ENCODE measurements at regions not wholly inside any gene's neighbourhood (a gene's known extent, or its start where the extent isn't known, plus 50 kb on each side); places are given as distances from the start of the nearest gene placed in this dataset.

DNA sequence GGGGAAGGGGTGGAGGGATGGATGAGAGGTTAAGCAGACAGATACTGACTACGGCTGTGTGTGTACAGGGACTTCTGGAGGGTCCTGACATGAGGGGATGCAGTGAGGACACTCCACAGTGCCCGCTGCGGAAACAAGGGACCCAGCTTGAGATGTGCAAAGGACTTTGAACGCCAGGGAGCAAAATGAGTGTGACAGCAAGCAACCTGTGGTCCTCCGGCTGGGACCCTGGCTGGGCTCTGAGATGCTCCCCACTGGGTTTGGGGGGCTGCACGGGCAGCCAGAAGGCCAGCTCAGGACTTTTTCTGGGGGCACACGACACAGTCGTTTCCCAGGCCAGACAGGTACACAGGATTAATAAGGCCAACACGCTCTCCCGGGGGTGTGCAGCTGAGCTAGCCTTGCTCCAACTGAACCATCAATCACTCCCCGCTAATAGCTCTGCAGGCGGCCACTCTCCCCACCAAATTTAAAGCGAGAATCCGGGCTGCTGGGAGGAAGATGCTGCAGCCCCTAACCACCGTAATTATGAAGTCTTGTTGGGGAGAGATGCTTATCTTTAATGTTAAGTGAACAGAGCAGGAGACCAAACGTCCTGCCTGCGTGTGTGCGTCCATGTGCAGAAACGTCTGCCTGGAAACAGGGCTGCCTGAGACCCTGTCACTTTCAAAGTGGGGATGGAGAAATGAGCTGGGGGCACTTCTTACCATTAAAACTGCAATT is 51.6 kb upstream of the DLK1 start:
- ATAC-seq (ENCODE audit: low FRiP score) = no peak
- DNase-seq = no peak
- 48 to 60% methylated on average over 19 of the region's 19 CpGs for WGBS, 2 donors
- intact Hi-C loops (cut with DNase I) = no loop called here
- Histone ChIP-seq H3K4me1 (ENCODE audit: control insufficient read depth in 1 of 2, insufficient read depth in 2 of 2, low read length in 2 of 2) (no peaks in the 10 kb centered on the region), H3K27ac (ENCODE audit: low read depth in 1 of 2, low read length in 2 of 2) (no peak overlapping the region), H3K27me3 (ENCODE audit: control insufficient read depth in 1 of 2, insufficient read depth in 2 of 2, low read length in 1 of 2) (no peaks in the 10 kb centered on the region), H3K4me3 (ENCODE audit: low read length in 2 of 2) (no peak overlapping the region), H3K36me3 (ENCODE audit: control insufficient read depth in 1 of 2, insufficient read depth in 2 of 2, low read length in 1 of 2) (no peaks in the 10 kb centered on the region), H3K9me3 (ENCODE audit: control insufficient read depth, low read length) (peaks cover 1% of the 10 kb centered on the region)

- DNase-seq (no peak), ATAC-seq (ENCODE audit: low FRiP score) (no peak)
- H3K36me3 ChIP-seq (ENCODE audit: control insufficient read depth in 1 of 2, insufficient read depth in 2 of 2, low read length in 1 of 2) = no peaks in the 10 kb centered on the region
- no peak overlapping the region for H3K4me3 ChIP-seq (ENCODE audit: low read length in 2 of 2)
- H3K27ac ChIP-seq (ENCODE audit: low read depth in 1 of 2, low read length in 2 of 2) = no peak overlapping the region
- H3K9me3 ChIP-seq (ENCODE audit: control insufficient read depth, low read length) = peaks cover 1% of the 10 kb centered on the region
- 62 to 64% methylated on average over 20 of the region's 20 CpGs for WGBS, 2 donors
- intact Hi-C loops (cut with DNase I) = no loop called here
- no peaks in the 10 kb centered on the region for H3K27me3 ChIP-seq (ENCODE audit: control insufficient read depth in 1 of 2, insufficient read depth in 2 of 2, low read length in 1 of 2)
- H3K4me1 ChIP-seq (ENCODE audit: control insufficient read depth in 1 of 2, insufficient read depth in 2 of 2, low read length in 2 of 2) = no peaks in the 10 kb centered on the region
Observed at GRCh38 chr14:100675699-100676684, 50.7 kb upstream of the DLK1 start.

All from aorta (tissue), 5 donors.